Fibroblast of mammary gland (primary cell): ENCODE measurements at regions not wholly inside any gene's neighbourhood (a gene's known extent, or its start where the extent isn't known, plus 50 kb on each side); places are given as distances from the start of the nearest gene placed in this dataset.

Experiments
- DNase-seq: peaks from one replicate; pipeline ENCODE4 v3.0.0-alpha.2; 2010; ENCODE audit warnings: low read depth
- H3K4me3 ChIP-seq: 2 replicates; pipeline ENCODE4 v1.5.1; 2011; ENCODE audit warnings: low read depth, mild to moderate bottlenecking, low read length, moderate library complexity; ENCODE audit not compliant: control insufficient read depth
- TF ChIP-seq, protein P1 (sequence below): conservative IDR thresholded peaks from 2 replicates; pipeline ENCODE4 v1.5.1; 2011; ENCODE audit warnings: low read depth, low read length, inconsistent platforms; ENCODE audit not compliant: control insufficient read depth, insufficient read depth

DNA sequence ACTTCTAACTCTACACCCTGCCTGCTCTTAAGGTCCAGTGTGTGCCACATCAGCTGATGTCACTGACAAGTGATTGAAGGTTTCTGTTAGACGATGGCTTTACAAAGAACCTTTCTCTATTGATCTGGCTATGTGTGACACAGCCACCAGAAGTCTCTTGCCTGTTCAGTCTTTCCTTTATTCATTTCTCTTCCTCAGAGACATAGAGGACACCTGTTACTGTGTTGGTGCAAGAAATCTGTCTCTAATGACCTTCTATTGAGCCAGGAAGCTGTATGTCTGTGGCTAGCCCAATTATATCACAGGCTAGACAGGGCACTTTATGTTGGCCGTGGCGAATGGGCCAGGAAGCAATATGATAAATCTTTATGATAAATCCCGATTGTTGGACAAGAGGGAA is 173.3 kb upstream of the GAP43 start:
- TF ChIP-seq, protein P1, sequence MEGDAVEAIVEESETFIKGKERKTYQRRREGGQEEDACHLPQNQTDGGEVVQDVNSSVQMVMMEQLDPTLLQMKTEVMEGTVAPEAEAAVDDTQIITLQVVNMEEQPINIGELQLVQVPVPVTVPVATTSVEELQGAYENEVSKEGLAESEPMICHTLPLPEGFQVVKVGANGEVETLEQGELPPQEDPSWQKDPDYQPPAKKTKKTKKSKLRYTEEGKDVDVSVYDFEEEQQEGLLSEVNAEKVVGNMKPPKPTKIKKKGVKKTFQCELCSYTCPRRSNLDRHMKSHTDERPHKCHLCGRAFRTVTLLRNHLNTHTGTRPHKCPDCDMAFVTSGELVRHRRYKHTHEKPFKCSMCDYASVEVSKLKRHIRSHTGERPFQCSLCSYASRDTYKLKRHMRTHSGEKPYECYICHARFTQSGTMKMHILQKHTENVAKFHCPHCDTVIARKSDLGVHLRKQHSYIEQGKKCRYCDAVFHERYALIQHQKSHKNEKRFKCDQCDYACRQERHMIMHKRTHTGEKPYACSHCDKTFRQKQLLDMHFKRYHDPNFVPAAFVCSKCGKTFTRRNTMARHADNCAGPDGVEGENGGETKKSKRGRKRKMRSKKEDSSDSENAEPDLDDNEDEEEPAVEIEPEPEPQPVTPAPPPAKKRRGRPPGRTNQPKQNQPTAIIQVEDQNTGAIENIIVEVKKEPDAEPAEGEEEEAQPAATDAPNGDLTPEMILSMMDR = no peak
- no peak overlapping the region for H3K4me3 ChIP-seq
- DNase-seq = no peak

DNA sequence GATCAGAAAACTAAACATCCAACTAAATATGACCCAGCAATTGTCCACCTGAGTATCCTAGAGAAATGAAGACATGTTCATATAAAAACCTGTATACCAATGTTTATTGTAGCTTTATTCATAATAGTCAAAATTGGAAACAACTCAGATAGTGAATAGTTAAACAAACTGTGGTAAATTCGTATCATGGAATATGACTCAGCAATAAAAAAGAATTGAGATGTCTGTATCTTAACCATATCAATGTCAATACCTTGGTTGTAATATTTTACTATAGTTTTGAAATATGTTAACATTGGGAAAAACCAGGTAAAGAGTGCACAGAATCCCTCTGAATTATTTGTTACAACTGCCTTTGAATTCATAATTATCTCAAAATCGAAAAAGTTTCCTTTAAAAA is 159.3 kb upstream of the GAP43 start:
- no peak overlapping the region for H3K4me3 ChIP-seq
- DNase-seq = no peak
- TF ChIP-seq, protein P1 = no peak

DNA sequence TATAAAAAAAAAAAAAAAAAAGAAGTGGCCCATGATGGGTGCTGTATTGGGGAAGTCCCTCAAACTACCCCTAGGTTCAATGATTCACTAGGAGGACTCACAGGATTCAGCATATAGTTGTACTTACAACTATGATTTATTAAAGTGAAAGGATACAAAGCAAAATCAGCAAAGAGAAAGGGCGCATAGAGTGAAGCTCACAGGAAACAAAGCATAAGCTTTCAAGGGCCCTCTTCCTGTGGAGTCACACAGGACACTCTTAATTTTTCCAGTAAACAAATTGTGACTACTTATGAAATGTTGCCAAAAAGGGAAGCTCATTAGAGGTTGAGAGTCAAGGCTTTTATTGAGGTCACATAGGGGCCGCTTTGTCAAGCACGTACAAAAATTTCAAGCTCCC is 153.7 kb upstream of the GAP43 start:
- TF ChIP-seq, protein P1 = no peak
- DNase-seq = no peak
- no peak overlapping the region for H3K4me3 ChIP-seq

DNA sequence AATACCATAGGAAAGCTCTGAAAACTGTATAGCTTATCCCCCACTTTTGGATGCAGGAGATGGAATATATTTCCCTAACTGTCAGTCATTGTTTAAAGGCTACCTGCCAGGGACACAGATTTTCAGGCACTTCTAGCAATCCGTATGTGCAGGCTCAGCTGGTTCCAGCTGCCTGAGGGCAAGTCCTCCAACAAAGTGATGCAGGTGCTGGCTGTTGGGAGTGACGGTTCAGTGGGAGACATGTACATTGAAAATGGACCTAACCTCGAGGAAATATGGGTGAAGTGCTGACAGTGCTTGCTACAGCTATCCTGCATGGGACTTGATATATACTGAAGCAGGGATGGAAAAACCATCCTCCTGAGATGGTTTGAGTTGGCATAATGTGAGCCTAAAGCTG is 153.1 kb upstream of the GAP43 start:
- DNase-seq = no peak
- H3K4me3 ChIP-seq = no peak overlapping the region
- TF ChIP-seq, protein P1 = no peak

DNA sequence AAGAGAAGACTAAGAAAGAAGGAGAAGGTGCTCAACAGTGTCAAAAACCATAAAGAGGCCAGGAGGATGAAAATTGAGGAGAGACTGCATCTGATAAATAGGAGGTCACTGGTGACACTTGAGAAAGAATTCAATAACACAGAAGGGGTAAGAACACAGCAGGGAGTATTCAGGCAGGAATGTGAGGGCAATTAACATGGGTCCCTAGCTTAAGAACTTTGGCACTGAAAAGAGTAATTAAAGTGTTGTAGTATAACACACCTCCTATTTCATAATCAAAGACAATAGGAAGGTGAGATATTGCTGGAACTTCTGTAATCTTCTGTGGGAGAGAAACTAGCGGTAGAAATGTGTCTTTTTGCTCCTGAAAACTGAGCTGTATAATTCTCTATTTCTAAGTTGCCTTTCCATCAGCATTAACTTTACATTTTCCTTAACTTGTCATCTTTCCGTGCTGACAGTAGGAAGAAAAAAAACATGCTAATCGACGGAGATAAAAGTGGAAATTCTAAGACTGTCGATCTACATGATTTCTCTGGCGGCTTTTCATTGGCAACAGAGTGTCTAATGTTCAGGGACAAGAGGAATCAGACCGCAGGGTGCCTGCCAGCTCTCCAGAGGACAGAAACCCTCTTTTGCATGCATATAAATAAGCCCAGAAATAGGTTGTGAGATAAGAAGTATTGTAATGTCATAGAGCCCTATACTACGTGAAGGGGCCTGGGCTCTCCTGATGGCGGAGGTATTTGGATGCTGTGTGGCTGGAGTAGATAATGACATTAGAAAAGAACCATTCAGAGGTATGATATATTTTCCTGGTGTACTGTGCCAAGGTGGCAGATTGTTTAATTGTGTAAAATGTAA is 147.9 kb upstream of the GAP43 start:
- TF ChIP-seq, protein P1 = no peak
- DNase-seq = no peak
- no peak overlapping the region for H3K4me3 ChIP-seq

DNA sequence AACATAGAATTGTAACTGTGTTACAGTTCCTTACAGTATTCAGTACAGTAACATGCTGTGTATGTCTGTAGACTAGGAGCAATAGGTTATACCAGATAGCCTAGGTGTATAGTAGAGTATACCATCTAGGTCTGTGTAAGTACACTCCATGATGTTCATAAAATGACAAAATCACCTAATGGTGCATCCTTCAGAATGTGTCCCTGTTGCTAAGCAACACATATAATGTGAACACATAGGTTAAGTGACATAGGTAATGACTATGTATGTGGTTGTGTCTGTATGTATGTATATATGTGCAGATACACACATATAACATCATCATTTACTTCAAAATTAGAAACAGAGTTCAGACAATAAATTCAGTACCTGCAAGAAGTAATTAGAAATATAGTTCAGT is 146.8 kb upstream of the GAP43 start:
- H3K4me3 ChIP-seq = no peak overlapping the region
- TF ChIP-seq, protein P1 = no peak

More for the DNA sequence above, 146.8 kb upstream of the GAP43 start:
- DNase-seq = no peak
